OCI-LY3 (cell line): ENCODE measurements at regions not wholly inside any gene's neighbourhood (a gene's known extent, or its start where the extent isn't known, plus 50 kb on each side); places are given as distances from the start of the nearest gene placed in this dataset.

Experiments
- H2AFZ ChIP-seq: fragments of 200-600, 300-600 bp; shearing (Covaris generic); 2 replicates; pipeline ENCODE4 v1.6.0; 2014; ENCODE audit warnings: antibody characterized with exemption, low read depth, low read length
- H3K27ac ChIP-seq: fragments of 200-600, 300-600 bp; sonication (generic); 2 replicates; pipeline ENCODE4 v1.5.1; 2014; ENCODE audit warnings: mild to moderate bottlenecking, low read length, moderate library complexity, mixed read lengths
- H3K27me3 ChIP-seq: fragments of 200-600, 300-600 bp; sonication (generic); 2 replicates; pipeline ENCODE4 v1.6.1; 2014; ENCODE audit warnings: low read depth, low read length, mixed read lengths
- H3K36me3 ChIP-seq: fragments of 200-600, 300-600 bp; sonication (generic); replicated peaks from 2 replicates; pipeline ENCODE3; 2014; ENCODE audit warnings: low read depth, low read length, mixed read lengths
- H3K4me1 ChIP-seq: fragments of 300-600, 200-600 bp; sonication (generic); 2 replicates; pipeline ENCODE4 v1.6.1; 2014; ENCODE audit warnings: low read length, mixed read lengths
- H3K4me2 ChIP-seq: fragments of 200-600, 300-600 bp; sonication (generic); 2 replicates; pipeline ENCODE4 v1.6.1; 2014; ENCODE audit warnings: low read length, mixed read lengths
- H3K4me3 ChIP-seq: fragments of 300-600, 200-600 bp; sonication (generic); 2 replicates; pipeline ENCODE4 v1.5.1; 2014; ENCODE audit warnings: antibody characterized with exemption, mild to moderate bottlenecking, low read length, moderate library complexity
- H3K79me2 ChIP-seq: fragments of 300-600, 200-600 bp; shearing (Covaris generic); 2 replicates; pipeline ENCODE4 v1.6.1; 2014; ENCODE audit warnings: mild to moderate bottlenecking, low read length, mixed read lengths
- H3K9ac ChIP-seq: fragments of 300-600, 200-600 bp; shearing (Covaris generic); 2 replicates; pipeline ENCODE4 v1.6.0; 2014; ENCODE audit warnings: mild to moderate bottlenecking, low read length, moderate library complexity
- H3K9me3 ChIP-seq: fragments of 200-600, 300-600 bp; shearing (Covaris generic); 2 replicates; pipeline ENCODE4 v1.6.1; 2014; ENCODE audit warnings: low read length, mixed read lengths; ENCODE audit not compliant: insufficient read depth
- H4K20me1 ChIP-seq: fragments of 200-600, 300-600 bp; sonication (generic); 2 replicates; pipeline ENCODE4 v1.6.1; 2016; ENCODE audit warnings: low read length, mixed read lengths; ENCODE audit not compliant: insufficient read depth
- CTCF ChIP-seq: fragments of 200-600, 300-600 bp; sonication (generic); IDR thresholded peaks from 2 replicates; pipeline ENCODE4 v1.5.1; 2014; ENCODE audit warnings: antibody characterized with exemption, low read length, low read depth
- EZH2phosphoT487 ChIP-seq: fragments of 200-600 bp; shearing (Covaris generic); IDR thresholded peaks from 2 replicates; pipeline ENCODE4 v1.6.1; 2018; ENCODE audit warnings: antibody characterized with exemption, mixed run types, low read depth

GRCh38 chr7:121796381-121796780, 76.6 kb upstream of the PTPRZ1 start:
- Histone ChIP-seq H3K4me3 (no peak overlapping the region), H3K79me2 (no peaks in the 10 kb centered on the region), H3K4me2 (no peak overlapping the region), H3K27ac (no peak overlapping the region), H3K4me1 (no peaks in the 10 kb centered on the region), H3K36me3 (no peaks in the 10 kb centered on the region), H2AFZ (no peak overlapping the region), H3K27me3 (no peaks in the 10 kb centered on the region), H4K20me1 (no peaks in the 10 kb centered on the region), H3K9me3 (no peaks in the 10 kb centered on the region), H3K9ac (no peak overlapping the region)
- TF ChIP-seq EZH2phosphoT487 (no peak), CTCF (no peak)

- H3K9ac ChIP-seq = no peak overlapping the region
- H3K9me3 ChIP-seq = no peaks in the 10 kb centered on the region
- no peaks in the 10 kb centered on the region for H4K20me1 ChIP-seq
- H3K36me3 ChIP-seq = no peaks in the 10 kb centered on the region
- H3K4me3 ChIP-seq = no peak overlapping the region
- no peak overlapping the region for H3K4me2 ChIP-seq
- TF ChIP-seq CTCF (no peak), EZH2phosphoT487 (no peak)
- H3K4me1 ChIP-seq = no peaks in the 10 kb centered on the region
- H3K79me2 ChIP-seq = no peaks in the 10 kb centered on the region
- H3K27me3 ChIP-seq = no peaks in the 10 kb centered on the region
- no peak overlapping the region for H2AFZ ChIP-seq
- no peak overlapping the region for H3K27ac ChIP-seq
Measured at GRCh38 chr7:121795736-121796135, 77.2 kb upstream of the PTPRZ1 start.

DNA sequence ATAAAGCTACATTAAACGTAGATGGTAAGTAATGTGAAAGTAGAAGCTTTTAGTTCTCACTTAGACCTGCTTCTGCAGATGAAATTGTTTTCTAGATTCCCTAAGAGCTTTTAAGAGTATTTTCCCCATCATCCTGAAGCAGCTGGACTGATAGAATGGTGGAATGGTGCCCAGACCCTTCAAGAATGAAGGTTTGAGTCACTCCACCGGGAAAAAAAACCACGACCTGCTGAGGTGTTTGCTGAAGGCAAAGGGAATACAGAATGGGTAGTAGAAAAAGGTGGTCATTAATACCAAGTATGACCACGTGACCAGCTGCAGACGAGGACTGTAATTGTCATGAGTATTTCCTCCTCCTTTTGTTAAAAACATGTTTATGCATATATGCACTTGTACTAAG, 79.2 kb upstream of the PTPRZ1 start:
- no peak overlapping the region for H2AFZ ChIP-seq
- H3K4me3 ChIP-seq = no peak overlapping the region
- TF ChIP-seq EZH2phosphoT487 (no peak), CTCF (no peak)
- H3K27me3 ChIP-seq = no peaks in the 10 kb centered on the region
- no peaks in the 10 kb centered on the region for H4K20me1 ChIP-seq
- no peak overlapping the region for H3K4me2 ChIP-seq
- no peaks in the 10 kb centered on the region for H3K4me1 ChIP-seq
- no peak overlapping the region for H3K27ac ChIP-seq
- H3K79me2 ChIP-seq = no peaks in the 10 kb centered on the region
- no peaks in the 10 kb centered on the region for H3K36me3 ChIP-seq
- no peaks in the 10 kb centered on the region for H3K9me3 ChIP-seq
- no peak overlapping the region for H3K9ac ChIP-seq

GRCh38 chr7:121777672-121778071, 95.3 kb upstream of the PTPRZ1 start:
- H4K20me1 ChIP-seq = no peaks in the 10 kb centered on the region
- H3K9me3 ChIP-seq = no peaks in the 10 kb centered on the region
- no peak overlapping the region for H3K4me3 ChIP-seq
- H3K27me3 ChIP-seq = no peaks in the 10 kb centered on the region
- no peak overlapping the region for H2AFZ ChIP-seq
- TF ChIP-seq CTCF (no peak), EZH2phosphoT487 (no peak)
- H3K36me3 ChIP-seq = no peaks in the 10 kb centered on the region
- H3K4me2 ChIP-seq = no peak overlapping the region
- peaks cover 18% of the 10 kb centered on the region for H3K4me1 ChIP-seq
- H3K27ac ChIP-seq = no peak overlapping the region
- H3K79me2 ChIP-seq = no peaks in the 10 kb centered on the region
- H3K9ac ChIP-seq = no peak overlapping the region
